H9 (cell line): ENCODE measurements at regions not wholly inside any gene's neighbourhood (a gene's known extent, or its start where the extent isn't known, plus 50 kb on each side); places are given as distances from the start of the nearest gene placed in this dataset.

ENCODE experiments used
- DNase-seq: peaks from one replicate; pipeline ENCODE4 v3.0.0-alpha.2; 2017
- H2AFZ ChIP-seq: one replicate; pipeline ENCODE4 v1.6.1; 2013; ENCODE audit warnings: mild to moderate bottlenecking, low read length, control low read depth, moderate library complexity
- H2AK5ac ChIP-seq: 2 replicates; pipeline ENCODE4 v1.6.1; 2013; ENCODE audit warnings: low read length, control low read depth, mixed read lengths; ENCODE audit not compliant: insufficient read length
- H2BK120ac ChIP-seq: one replicate; pipeline ENCODE4 v1.6.1; 2013; ENCODE audit warnings: low read depth, mild to moderate bottlenecking, low read length, control low read depth, inconsistent platforms; ENCODE audit not compliant: poor library complexity, severe bottlenecking
- H2BK12ac ChIP-seq: 2 replicates; pipeline ENCODE4 v1.6.1; 2013; ENCODE audit warnings: low read length, control low read depth, mixed read lengths, low read depth; ENCODE audit not compliant: insufficient read length
- H2BK15ac ChIP-seq: 2 replicates; pipeline ENCODE4 v1.6.1; 2013; ENCODE audit warnings: low read depth, low read length, control low read depth
- H2BK20ac ChIP-seq: one replicate; pipeline ENCODE4 v1.6.1; 2013; ENCODE audit warnings: low read depth, mild to moderate bottlenecking, low read length, control low read depth, inconsistent platforms; ENCODE audit not compliant: poor library complexity, severe bottlenecking
- H2BK5ac ChIP-seq: 2 replicates; pipeline ENCODE4 v1.6.1; 2013; ENCODE audit warnings: low read length, control low read depth, mixed read lengths; ENCODE audit not compliant: insufficient read length
- H3K14ac ChIP-seq: 2 replicates; pipeline ENCODE4 v1.6.1; 2013; ENCODE audit warnings: low read length, control low read depth; ENCODE audit not compliant: insufficient read depth
- H3K18ac ChIP-seq: 2 replicates; pipeline ENCODE4 v1.6.1; 2013; ENCODE audit warnings: low read depth, mild to moderate bottlenecking, mixed read lengths, low read length, control low read depth; ENCODE audit not compliant: insufficient read length
- H3K23ac ChIP-seq: 2 replicates; pipeline ENCODE4 v1.6.1; 2013; ENCODE audit warnings: low read length, control low read depth, mixed read lengths, low read depth; ENCODE audit not compliant: insufficient read length
- H3K23me2 ChIP-seq: 2 replicates; pipeline ENCODE4 v1.6.1; 2013; ENCODE audit warnings: low read depth, mild to moderate bottlenecking, mixed read lengths, low read length, control low read depth; ENCODE audit not compliant: insufficient read length, poor library complexity, severe bottlenecking
- H3K27ac ChIP-seq: 2 replicates; pipeline ENCODE4 v1.5.1; 2013; ENCODE audit warnings: low read length, control low read depth, mixed read lengths, low read depth; ENCODE audit not compliant: insufficient read length
- H3K27me3 ChIP-seq: 2 replicates; pipeline ENCODE4 v1.6.1; 2013; ENCODE audit warnings: low read length, control low read depth, inconsistent platforms; ENCODE audit not compliant: insufficient read depth
- H3K4ac ChIP-seq: 2 replicates; pipeline ENCODE4 v1.6.1; 2013; ENCODE audit warnings: low read depth, mild to moderate bottlenecking, control low read depth, inconsistent platforms, low read length, moderate library complexity
- H3K4me1 ChIP-seq: 2 replicates; pipeline ENCODE4 v1.6.1; 2013; ENCODE audit warnings: low read length, control low read depth, inconsistent platforms; ENCODE audit not compliant: insufficient read depth
- H3K4me2 ChIP-seq: 2 replicates; pipeline ENCODE4 v1.6.1; 2013; ENCODE audit warnings: low read length, control low read depth, mixed read lengths; ENCODE audit not compliant: insufficient read length, insufficient read depth
- H3K56ac ChIP-seq: 2 replicates; pipeline ENCODE4 v1.6.1; 2013; ENCODE audit warnings: low read depth, mild to moderate bottlenecking, mixed read lengths, low read length, control low read depth; ENCODE audit not compliant: insufficient read length
- H3K79me1 ChIP-seq: 2 replicates; pipeline ENCODE4 v1.6.1; 2013; ENCODE audit warnings: low read depth, mild to moderate bottlenecking, moderate library complexity, low read length, control low read depth, inconsistent platforms; ENCODE audit not compliant: insufficient read depth, poor library complexity, severe bottlenecking
- H3K79me2 ChIP-seq: 2 replicates; pipeline ENCODE4 v1.6.1; 2013; ENCODE audit warnings: low read length, control low read depth, inconsistent platforms; ENCODE audit not compliant: insufficient read depth
- H3K9ac ChIP-seq: 2 replicates; pipeline ENCODE4 v1.6.1; 2013; ENCODE audit warnings: low read length, control low read depth, mixed read lengths; ENCODE audit not compliant: insufficient read length; ENCODE audit errors: extremely low read depth
- H3K9me3 ChIP-seq: one replicate; pipeline ENCODE4 v1.6.1; 2013; ENCODE audit warnings: low read depth, low read length, inconsistent platforms; ENCODE audit not compliant: control insufficient read depth
- H3T11ph ChIP-seq: one replicate; pipeline ENCODE4 v1.6.1; 2013; ENCODE audit warnings: mild to moderate bottlenecking, low read length, control low read depth, inconsistent platforms
- H4K20me1 ChIP-seq: one replicate; pipeline ENCODE4 v1.6.1; 2013; ENCODE audit not compliant: control insufficient read depth, insufficient read length, insufficient read depth
- H4K5ac ChIP-seq: 2 replicates; pipeline ENCODE4 v1.6.1; 2013; ENCODE audit warnings: low read depth, mild to moderate bottlenecking, mixed read lengths, low read length, control low read depth; ENCODE audit not compliant: insufficient read length
- H4K8ac ChIP-seq: replicated peaks from 2 replicates; pipeline ENCODE4 v1.6.1; 2013; ENCODE audit warnings: low read length, control low read depth, mixed read lengths, low read depth; ENCODE audit not compliant: insufficient read length
- H4K91ac ChIP-seq: 2 replicates; pipeline ENCODE4 v1.6.1; 2013; ENCODE audit warnings: low read depth, mild to moderate bottlenecking, moderate library complexity, mixed read lengths, low read length, control low read depth; ENCODE audit not compliant: insufficient read length
- H3K27ac Mint-ChIP-seq, 3 experiments: 2 replicates in 2 of 3; 3 replicates in 1 of 3; pipeline ENCODE4 v1.8.0; 2020 to 2021; ENCODE audit warnings: mixed read lengths in 3 of 3, mild to moderate bottlenecking in 1 of 3, moderate library complexity in 1 of 3
- H3K27me3 Mint-ChIP-seq: 2 replicates; pipeline ENCODE4 v1.8.0; 2021; ENCODE audit warnings: low read depth, mild to moderate bottlenecking, moderate library complexity, mixed read lengths
- H3K36me3 Mint-ChIP-seq, 3 experiments: 2 replicates in 2 of 3; 3 replicates in 1 of 3; pipeline ENCODE4 v1.8.0; 2020 to 2021; ENCODE audit warnings: low read depth in 3 of 3, mixed read lengths in 3 of 3; ENCODE audit not compliant: insufficient read depth in 1 of 3
- H3K4me1 Mint-ChIP-seq, 2 experiments: 2 replicates each; pipeline ENCODE4 v1.8.0; 2020; ENCODE audit warnings: mixed read lengths in 2 of 2
- H3K4me3 Mint-ChIP-seq, 2 experiments: 2 replicates in 1 of 2; 3 replicates in 1 of 2; pipeline ENCODE4 v1.8.0; 2020 to 2021; ENCODE audit warnings: mild to moderate bottlenecking in 2 of 2, mixed read lengths in 2 of 2, moderate library complexity in 1 of 2
- H3K9me3 Mint-ChIP-seq, 2 experiments: 2 replicates in 1 of 2; 3 replicates in 1 of 2; pipeline ENCODE4 v1.8.0; 2020; ENCODE audit warnings: mild to moderate bottlenecking in 2 of 2, mixed read lengths in 2 of 2, moderate library complexity in 1 of 2
- WGBS: extraction: QIAGEN DNeasy Blood & Tissue Kit; methylation state at CpG from one replicate; pipeline ENCODE4 v1.1.7; 2013; ENCODE audit warnings: missing lambda C conversion rate, low lambda C conversion rate, mixed read lengths; ENCODE audit not compliant: insufficient read length; ENCODE audit errors: extremely low coverage; 5-methylcytosine and 5-hydroxymethylcytosine counted together
- TF ChIP-seq, protein P1 (sequence below): fragments of 200-600 bp; sonication (generic); conservative IDR thresholded peaks from 3 replicates; pipeline ENCODE4 v1.8.0; 2021; ENCODE audit warnings: antibody characterized with exemption, mild to moderate bottlenecking

DNA sequence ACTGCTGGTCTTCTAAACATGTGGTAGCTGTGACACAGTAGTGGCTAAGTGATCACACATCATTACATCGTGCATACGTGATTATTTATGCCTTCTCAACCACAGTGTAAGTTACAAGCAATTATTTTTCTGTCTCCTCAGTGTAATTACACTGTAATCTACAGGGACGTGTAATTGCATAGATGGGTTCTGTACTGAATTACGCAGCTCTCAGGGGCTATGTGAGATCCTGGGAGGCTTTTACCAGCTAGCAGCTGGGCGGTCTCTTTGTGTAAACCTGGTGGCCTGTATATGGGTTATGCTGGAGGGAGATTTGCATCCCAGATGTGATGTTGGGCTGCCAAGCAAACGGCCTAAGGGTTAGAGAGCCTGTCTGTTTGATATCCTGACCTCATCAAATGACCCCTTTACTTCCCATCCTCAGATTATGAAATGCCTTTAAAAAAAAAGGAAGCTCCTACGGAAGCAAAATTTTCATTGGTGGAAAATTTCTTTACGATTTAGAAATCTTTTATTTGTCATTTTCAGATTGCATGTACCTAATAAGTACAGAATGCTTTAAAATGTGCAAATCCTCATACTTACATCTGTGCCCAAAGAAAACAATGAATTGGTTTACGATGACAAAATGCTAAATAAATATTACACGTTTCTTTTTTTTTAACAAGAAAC, 402.8 kb upstream of the JAG1 start:
- H2AK5ac ChIP-seq = no peak overlapping the region
- H3K9ac ChIP-seq = no peak overlapping the region
- H3K79me1 ChIP-seq = no peaks in the 10 kb centered on the region
- H4K20me1 ChIP-seq = no peaks in the 10 kb centered on the region
- WGBS = no CpG with 5 or more reads among the region's 10 CpGs
- peak overlapping the region in 1 of 3 experiments; percentile 79; a peak in 1 of 7 replicates for H3K27ac Mint-ChIP-seq
- H3K23ac ChIP-seq = no peak overlapping the region
- H3K4me2 ChIP-seq = no peak overlapping the region
- no peak overlapping the region for H4K5ac ChIP-seq
- no peak overlapping the region for H2BK15ac ChIP-seq
- H3T11ph ChIP-seq = no peak overlapping the region
- H3K56ac ChIP-seq = no peak overlapping the region
- H3K27me3 ChIP-seq = no peaks in the 10 kb centered on the region
- H3K9me3 Mint-ChIP-seq = no peaks in the 10 kb centered on the region
- H3K27ac ChIP-seq = no peak overlapping the region
- no peak overlapping the region for H3K14ac ChIP-seq
- no peaks in the 10 kb centered on the region for H3K23me2 ChIP-seq
- H3K4me1 ChIP-seq = no peaks in the 10 kb centered on the region
- H2AFZ ChIP-seq = no peak overlapping the region
- H3K27me3 Mint-ChIP-seq = no peaks in the 10 kb centered on the region
- no peaks in the 10 kb centered on the region for H3K79me2 ChIP-seq
- H2BK12ac ChIP-seq = no peak overlapping the region
- H4K91ac ChIP-seq = no peak overlapping the region
- TF ChIP-seq, protein P1, sequence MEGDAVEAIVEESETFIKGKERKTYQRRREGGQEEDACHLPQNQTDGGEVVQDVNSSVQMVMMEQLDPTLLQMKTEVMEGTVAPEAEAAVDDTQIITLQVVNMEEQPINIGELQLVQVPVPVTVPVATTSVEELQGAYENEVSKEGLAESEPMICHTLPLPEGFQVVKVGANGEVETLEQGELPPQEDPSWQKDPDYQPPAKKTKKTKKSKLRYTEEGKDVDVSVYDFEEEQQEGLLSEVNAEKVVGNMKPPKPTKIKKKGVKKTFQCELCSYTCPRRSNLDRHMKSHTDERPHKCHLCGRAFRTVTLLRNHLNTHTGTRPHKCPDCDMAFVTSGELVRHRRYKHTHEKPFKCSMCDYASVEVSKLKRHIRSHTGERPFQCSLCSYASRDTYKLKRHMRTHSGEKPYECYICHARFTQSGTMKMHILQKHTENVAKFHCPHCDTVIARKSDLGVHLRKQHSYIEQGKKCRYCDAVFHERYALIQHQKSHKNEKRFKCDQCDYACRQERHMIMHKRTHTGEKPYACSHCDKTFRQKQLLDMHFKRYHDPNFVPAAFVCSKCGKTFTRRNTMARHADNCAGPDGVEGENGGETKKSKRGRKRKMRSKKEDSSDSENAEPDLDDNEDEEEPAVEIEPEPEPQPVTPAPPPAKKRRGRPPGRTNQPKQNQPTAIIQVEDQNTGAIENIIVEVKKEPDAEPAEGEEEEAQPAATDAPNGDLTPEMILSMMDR = no peak
- H3K4me3 Mint-ChIP-seq = no peak overlapping the region
- H3K9me3 ChIP-seq = no peaks in the 10 kb centered on the region
- no peak overlapping the region for H2BK120ac ChIP-seq
- H2BK20ac ChIP-seq = no peak overlapping the region
- no peaks in the 10 kb centered on the region for H3K36me3 Mint-ChIP-seq
- no peak overlapping the region for H2BK5ac ChIP-seq
- no peak overlapping the region for H4K8ac ChIP-seq
- DNase-seq = no peak
- H3K18ac ChIP-seq = no peak overlapping the region
- no peaks in the 10 kb centered on the region for H3K4me1 Mint-ChIP-seq
- no peak overlapping the region for H3K4ac ChIP-seq
